Keratinocyte (primary cell): ENCODE measurements at regions not wholly inside any gene's neighbourhood (a gene's known extent, or its start where the extent isn't known, plus 50 kb on each side); places are given as distances from the start of the nearest gene placed in this dataset.

Experiments
- DNase-seq: peaks from one replicate; pipeline ENCODE4 v3.0.0-alpha.2; 2011; ENCODE audit warnings: low read depth, missing footprints, low spot score
- FAIRE-seq: peaks from 2 replicates; lab custom pipeline; 2011; peaks lifted over from hg19 to GRCh38; lab: Jason Lieb, UNC
- H2AFZ ChIP-seq: 2 replicates; pipeline ENCODE4 v1.6.0; 2012; ENCODE audit warnings: low read length, control low read depth, inconsistent platforms; ENCODE audit not compliant: control insufficient read depth
- H3K27ac ChIP-seq: 2 replicates; pipeline ENCODE4 v1.5.1; 2011; ENCODE audit warnings: low read length; ENCODE audit not compliant: control insufficient read depth, insufficient read depth
- H3K27me3 ChIP-seq: 3 replicates; pipeline ENCODE4 v1.6.0; 2011; ENCODE audit warnings: low read length; ENCODE audit not compliant: control insufficient read depth, insufficient read depth; ENCODE audit errors: extremely low read depth
- H3K36me3 ChIP-seq, 2 experiments: 2 replicates in 1 of 2; 3 replicates in 1 of 2; pipeline ENCODE4 v1.5.1; 2011; ENCODE audit warnings: low read length in 2 of 2, mild to moderate bottlenecking in 1 of 2; ENCODE audit not compliant: control insufficient read depth in 2 of 2, insufficient read depth in 2 of 2; ENCODE audit errors: extremely low read depth in 1 of 2
- H3K4me1 ChIP-seq: 3 replicates; pipeline ENCODE4 v1.5.1; 2011; ENCODE audit warnings: low read length; ENCODE audit not compliant: control insufficient read depth, insufficient read depth; ENCODE audit errors: extremely low read depth
- H3K4me2 ChIP-seq: 3 replicates; pipeline ENCODE4 v1.6.0; 2011; ENCODE audit warnings: low read depth, low read length; ENCODE audit not compliant: control insufficient read depth, insufficient read depth; ENCODE audit errors: extremely low read depth
- H3K4me3 ChIP-seq, 3 experiments: fragments of 200-600 bp in 1 of 3; sonication (generic) in 1 of 3; 2 replicates in 2 of 3; 3 replicates in 1 of 3; pipeline ENCODE4 v1.5.1; 2011 to 2016; ENCODE audit warnings: low read length in 3 of 3, mild to moderate bottlenecking in 3 of 3, control low read depth in 2 of 3, inconsistent platforms in 1 of 3, low read depth in 1 of 3, mixed read lengths in 1 of 3, mixed run types in 1 of 3, moderate library complexity in 1 of 3; ENCODE audit not compliant: control insufficient read depth in 2 of 3, insufficient read depth in 2 of 3; ENCODE audit errors: extremely low read depth in 1 of 3
- H3K79me2 ChIP-seq: 2 replicates; pipeline ENCODE4 v1.6.0; 2012; ENCODE audit warnings: low read length; ENCODE audit not compliant: control insufficient read depth, insufficient read depth
- H3K9ac ChIP-seq: 3 replicates; pipeline ENCODE4 v1.6.0; 2011; ENCODE audit warnings: low read length; ENCODE audit not compliant: control insufficient read depth, insufficient read depth; ENCODE audit errors: extremely low read depth
- H3K9me1 ChIP-seq: 3 replicates; pipeline ENCODE4 v1.6.0; 2011; ENCODE audit warnings: low read length; ENCODE audit not compliant: control insufficient read depth, insufficient read depth; ENCODE audit errors: extremely low read depth
- H3K9me3 ChIP-seq: 2 replicates; pipeline ENCODE4 v1.5.1; 2012; ENCODE audit warnings: low read depth, low read length; ENCODE audit not compliant: control insufficient read depth
- H4K20me1 ChIP-seq: 3 replicates; pipeline ENCODE4 v1.6.0; 2011; ENCODE audit warnings: low read length; ENCODE audit not compliant: control insufficient read depth, insufficient read depth; ENCODE audit errors: extremely low read depth
- CTCF ChIP-seq, 3 experiments: IDR thresholded peaks in 1 of 3; conservative IDR thresholded peaks in 1 of 3; optimal IDR thresholded peaks in 1 of 3; 2 replicates in 2 of 3; 3 replicates in 1 of 3; pipeline versions ENCODE3 to v1.5.1; 2011; ENCODE audit warnings: low read length in 3 of 3, mild to moderate bottlenecking in 3 of 3, moderate library complexity in 2 of 3, control low read depth in 1 of 3, inconsistent platforms in 1 of 3; ENCODE audit not compliant: insufficient read depth in 2 of 3; ENCODE audit errors: extremely low read depth in 1 of 3
- EZH2 ChIP-seq: IDR thresholded peaks from one replicate; pipeline ENCODE4 v1.6.1; 2012; ENCODE audit warnings: inconsistent platforms, mild to moderate bottlenecking, low read length, moderate library complexity
- dilution Hi-C: fragments of 300-500 bp; cut with MboI; formaldehyde crosslinking; loops from one replicate; pipeline ENCODE4 v1.7.0; 2020; ENCODE audit warnings: low sequenced_read_pairs; ENCODE audit not compliant: extremely low pct_ligation_motif_present

- H2AFZ ChIP-seq: no peak overlapping the region
- TF ChIP-seq CTCF (optimal IDR thresholded peaks at IDR 0.05 in 1 of 3, IDR thresholded peaks at IDR 0.05 in 1 of 3, conservative IDR thresholded peaks at IDR 0.05 in 1 of 3; ENCODE audit: extremely low read depth in 1 of 3, insufficient read depth in 2 of 3, low read length in 3 of 3): no peak
- TF ChIP-seq EZH2: no peak
- H3K79me2 ChIP-seq: no peaks in the 10 kb centered on the region
- H3K4me1 ChIP-seq: peaks cover 9% of the 10 kb centered on the region
- no peaks in the 10 kb centered on the region for H3K9me1 ChIP-seq
- no peak overlapping the region for H3K27ac ChIP-seq
- no peak overlapping the region for H3K4me3 ChIP-seq
- H3K36me3 ChIP-seq: peaks cover 7 to 8% of the 10 kb centered on the region in 2 experiments
- no peak overlapping the region for H3K4me2 ChIP-seq
- FAIRE-seq (no peak), DNase-seq (no peak)
- no peak overlapping the region for H3K9ac ChIP-seq
- dilution Hi-C loops: no loop called here
- no peaks in the 10 kb centered on the region for H3K9me3 ChIP-seq
- no peaks in the 10 kb centered on the region for H4K20me1 ChIP-seq
- H3K27me3 ChIP-seq: no peaks in the 10 kb centered on the region
These were observed 173.0 kb downstream of the KATNIP start for GRCh38 chr16:27722892-27723450.

- H3K9me1 ChIP-seq: no peaks in the 10 kb centered on the region
- H3K27me3 ChIP-seq: no peaks in the 10 kb centered on the region
- H4K20me1 ChIP-seq: no peaks in the 10 kb centered on the region
- peaks cover 9% of the 10 kb centered on the region for H3K4me1 ChIP-seq
- peaks cover 7 to 8% of the 10 kb centered on the region in 2 experiments for H3K36me3 ChIP-seq
- TF ChIP-seq CTCF (optimal IDR thresholded peaks at IDR 0.05 in 1 of 3, IDR thresholded peaks at IDR 0.05 in 1 of 3, conservative IDR thresholded peaks at IDR 0.05 in 1 of 3; ENCODE audit: extremely low read depth in 1 of 3, insufficient read depth in 2 of 3, low read length in 3 of 3): no peak
- FAIRE-seq (no peak), DNase-seq (no peak)
- dilution Hi-C loops: no loop called here
- no peak overlapping the region for H3K4me2 ChIP-seq
- H3K9ac ChIP-seq: no peak overlapping the region
- H3K79me2 ChIP-seq: no peaks in the 10 kb centered on the region
- H2AFZ ChIP-seq: no peak overlapping the region
- no peaks in the 10 kb centered on the region for H3K9me3 ChIP-seq
- no peak overlapping the region for H3K27ac ChIP-seq
- H3K4me3 ChIP-seq: no peak overlapping the region
These were observed 174.0 kb downstream of the KATNIP start for GRCh38 chr16:27723711-27724481.
